HCT116 (cell line): ENCODE measurements at regions not wholly inside any gene's neighbourhood (a gene's known extent, or its start where the extent isn't known, plus 50 kb on each side); places are given as distances from the start of the nearest gene placed in this dataset.

Experiments used
- ATAC-seq: fragments of 200-7000 bp; cut with Tn5 transposase; 2 replicates; pipeline ENCODE4 v1.9.1; 2020; ENCODE audit warnings: mild to moderate bottlenecking, moderate library complexity
- BruUV-seq: library from RNA; stranded (reverse); fragments of 400-500 nt; replicated peaks from 2 replicates; lab custom pipeline; 2021; lab: Mats Ljungman, UMichigan
- CTCF ChIA-PET: fragments of 300-600 bp; sonication (Branson Sonifier 250); formaldehyde crosslinking; loops from one replicate; lab custom pipeline; 2021; ENCODE audit warnings: antibody characterized with exemption; lab: Charles Lee
- POLR2A ChIA-PET: fragments of 300-600, 350-600 bp; sonication (Branson Sonifier 250); formaldehyde crosslinking; loops from one replicate; lab custom pipeline; 2021; ENCODE audit warnings: antibody characterized with exemption; lab: Charles Lee
- RAD21 ChIA-PET, 2 experiments: fragments of 300-600 bp; sonication (Branson Sonifier 250); formaldehyde crosslinking; loops; one replicate each; lab custom pipeline; 2023; ENCODE audit warnings: low total read pairs in 2 of 2; ENCODE audit not compliant: uncharacterized antibody in 2 of 2, unreplicated experiment in 2 of 2, low non-redundant PET in 1 of 2; lab: Charles Lee
- DNase-seq: peaks from one replicate; pipeline ENCODE4 v3.0.0-alpha.2; 2010; ENCODE audit warnings: low read depth, low spot score
- H2AFZ ChIP-seq: fragments of 200-600 bp; shearing (Covaris generic), sonication (generic); 2 replicates; pipeline ENCODE4 v1.6.1; 2017; ENCODE audit warnings: low read depth, mixed run types, mixed read lengths, antibody characterized with exemption, low read length; ENCODE audit not compliant: poor library complexity, severe bottlenecking
- H3K27ac ChIP-seq: 2 replicates; pipeline ENCODE4 v1.5.1; 2012; ENCODE audit warnings: low read depth, low read length
- H3K27me3 ChIP-seq: fragments of 200-600 bp; sonication (generic); 2 replicates; pipeline ENCODE4 v1.6.1; 2016; ENCODE audit warnings: mixed run types, low read length, mixed read lengths; ENCODE audit not compliant: insufficient read depth
- H3K36me3 ChIP-seq, 2 experiments: fragments of 200-500 bp in 1 of 2; fragments of 200-600 bp in 1 of 2; sonication (Bioruptor generic) in 1 of 2; sonication (generic) in 1 of 2; 2 replicates each; pipeline versions ENCODE4 v1.5.1 to v1.6.1; 2014 to 2016; ENCODE audit warnings: low read length in 2 of 2, inconsistent platforms in 1 of 2, mixed read lengths in 1 of 2, mixed run types in 1 of 2; ENCODE audit not compliant: insufficient read depth in 2 of 2, control insufficient read depth in 1 of 2
- H3K4me1 ChIP-seq, 2 experiments: fragments of 200-600 bp in 1 of 2; sonication (generic) in 1 of 2; 2 replicates each; pipeline versions ENCODE4 v1.5.1 to v1.6.1; 2012 to 2017; ENCODE audit warnings: low read length in 2 of 2, inconsistent platforms in 1 of 2, mild to moderate bottlenecking in 1 of 2, mixed read lengths in 1 of 2, mixed run types in 1 of 2, moderate library complexity in 1 of 2; ENCODE audit not compliant: insufficient read depth in 2 of 2, control insufficient read depth in 1 of 2
- H3K4me2 ChIP-seq: fragments of 200-600 bp; sonication (generic); 2 replicates; pipeline ENCODE4 v1.6.1; 2017; ENCODE audit warnings: mixed run types, low read length, mixed read lengths
- H3K4me3 ChIP-seq, 2 experiments: fragments of 200-600 bp in 1 of 2; sonication (generic) in 1 of 2; replicated peaks in 1 of 2; 2 replicates each; pipeline ENCODE4 v1.5.1; 2011 to 2016; ENCODE audit warnings: low read length in 2 of 2, control low read depth in 1 of 2, low read depth in 1 of 2, mild to moderate bottlenecking in 1 of 2, mixed read lengths in 1 of 2, mixed run types in 1 of 2
- H3K79me2 ChIP-seq: fragments of 200-600 bp; sonication (generic); 2 replicates; pipeline ENCODE4 v1.6.1; 2017; ENCODE audit warnings: mild to moderate bottlenecking, mixed run types, low read length, moderate library complexity, mixed read lengths; ENCODE audit not compliant: insufficient read depth
- H3K9ac ChIP-seq: fragments of 200-600 bp; sonication (generic); 2 replicates; pipeline ENCODE4 v1.6.1; 2016; ENCODE audit warnings: low read length, mixed read lengths
- H3K9me2 ChIP-seq: fragments of 200-600 bp; sonication (generic), shearing (Covaris generic); 2 replicates; pipeline ENCODE4 v1.6.1; 2017; ENCODE audit warnings: mixed run types, mild to moderate bottlenecking, moderate library complexity; ENCODE audit not compliant: insufficient read depth
- H3K9me3 ChIP-seq, 2 experiments: fragments of 200-500 bp in 1 of 2; fragments of 200-600 bp in 1 of 2; sonication (Bioruptor generic) in 1 of 2; sonication (generic) in 1 of 2; 2 replicates each; pipeline ENCODE4 v1.6.1; 2014 to 2017; ENCODE audit warnings: low read length in 2 of 2, mixed read lengths in 2 of 2, inconsistent platforms in 1 of 2, low read depth in 1 of 2, mild to moderate bottlenecking in 1 of 2, mixed run types in 1 of 2, moderate library complexity in 1 of 2; ENCODE audit not compliant: control insufficient read depth in 1 of 2, insufficient read depth in 1 of 2
- H4K20me1 ChIP-seq: fragments of 200-600 bp; sonication (generic), shearing (Covaris generic); 2 replicates; pipeline ENCODE4 v1.6.1; 2017; ENCODE audit warnings: mixed run types, mild to moderate bottlenecking, moderate library complexity; ENCODE audit not compliant: insufficient read depth
- CBX3 ChIP-seq: IDR thresholded peaks from 2 replicates; pipeline ENCODE4 v1.6.1; 2012; ENCODE audit warnings: low read depth
- CTCF ChIP-seq, 3 experiments: fragments of 200-600 bp in 1 of 3; sonication (generic) in 1 of 3; IDR thresholded peaks in 2 of 3; conservative IDR thresholded peaks in 1 of 3; 2 replicates each; pipeline ENCODE4 v1.5.1; 2012 to 2017; ENCODE audit warnings: low read depth in 2 of 3, low read length in 2 of 3, antibody characterized with exemption in 1 of 3, borderline replicate concordance in 1 of 3, control low read depth in 1 of 3, mild to moderate bottlenecking in 1 of 3, mixed read lengths in 1 of 3, mixed run types in 1 of 3, moderate library complexity in 1 of 3; ENCODE audit not compliant: insufficient read depth in 1 of 3
- EGR1 ChIP-seq: IDR thresholded peaks from 2 replicates; pipeline ENCODE4 v1.6.1; 2012; ENCODE audit warnings: low read depth
- ELF1 ChIP-seq: IDR thresholded peaks from 2 replicates; pipeline ENCODE4 v1.6.1; 2012; ENCODE audit warnings: low read depth, borderline replicate concordance
- EZH2 ChIP-seq: fragments of 200-600 bp; sonication (generic); IDR thresholded peaks from 2 replicates; pipeline ENCODE4 v1.6.1; 2017; ENCODE audit warnings: antibody characterized with exemption, mixed run types
- EZH2phosphoT487 ChIP-seq: fragments of 200-600 bp; IDR thresholded peaks from 2 replicates; pipeline ENCODE4 v1.6.1; 2018; ENCODE audit warnings: antibody characterized with exemption, borderline replicate concordance
- FOSL1 ChIP-seq: IDR thresholded peaks from 2 replicates; pipeline ENCODE4 v1.6.1; 2012; ENCODE audit warnings: low read depth
- JUND ChIP-seq: IDR thresholded peaks from 2 replicates; pipeline ENCODE4 v1.6.1; 2012
- POLR2A ChIP-seq: IDR thresholded peaks from 2 replicates; pipeline ENCODE4 v1.7.0; 2011; ENCODE audit warnings: borderline replicate concordance; ENCODE audit not compliant: insufficient read depth, insufficient read length; ENCODE audit errors: extremely low read depth
- POLR2AphosphoS5 ChIP-seq: IDR thresholded peaks from 2 replicates; pipeline ENCODE4 v1.6.1; 2011; ENCODE audit warnings: mild to moderate bottlenecking, low read depth, low read length, moderate library complexity
- RAD21 ChIP-seq: IDR thresholded peaks from 2 replicates; pipeline ENCODE4 v1.6.1; 2012; ENCODE audit warnings: low read depth, mild to moderate bottlenecking
- REST ChIP-seq: IDR thresholded peaks from 2 replicates; pipeline ENCODE4 v1.6.1; 2012; ENCODE audit warnings: low read depth
- SP1 ChIP-seq: IDR thresholded peaks from 2 replicates; pipeline ENCODE4 v1.6.1; 2012; ENCODE audit warnings: low read depth
- SRF ChIP-seq: IDR thresholded peaks from 2 replicates; pipeline ENCODE4 v1.6.1; 2012; ENCODE audit warnings: low read depth
- TCF7L2 ChIP-seq: IDR thresholded peaks from 2 replicates; pipeline ENCODE4 v1.7.0; 2011; ENCODE audit warnings: borderline replicate concordance, inconsistent platforms; ENCODE audit not compliant: insufficient read depth, insufficient read length; ENCODE audit errors: extremely low read depth
- YY1 ChIP-seq: IDR thresholded peaks from 2 replicates; pipeline ENCODE4 v1.6.1; 2011; ENCODE audit warnings: low read length, low read depth, moderate library complexity, mild to moderate bottlenecking; ENCODE audit not compliant: insufficient replicate concordance; ENCODE audit errors: extremely low read depth
- ZBTB33 ChIP-seq: IDR thresholded peaks from 2 replicates; pipeline ENCODE4 v1.6.1; 2011; ENCODE audit warnings: mild to moderate bottlenecking, low read length, moderate library complexity; ENCODE audit not compliant: insufficient replicate concordance; ENCODE audit errors: extremely low read depth
- ZNF274 ChIP-seq: fragments of 200-500 bp; sonication (Bioruptor generic); IDR thresholded peaks from 2 replicates; pipeline ENCODE4 v1.6.1; 2014; ENCODE audit warnings: mild to moderate bottlenecking, low read depth, low read length, inconsistent platforms
- intact Hi-C: fragments of 100-400 bp; cut with micrococcal nuclease; formaldehyde crosslinking; loops from 2 replicates; pipeline ENCODE4 v1.10.0; 2022
- TF ChIP-seq, protein P1 (sequence below): IDR thresholded peaks from 2 replicates; pipeline ENCODE4 v1.6.1; 2012
- TF ChIP-seq, protein P2 (sequence below): IDR thresholded peaks from 2 replicates; pipeline ENCODE4 v1.6.1; 2012

DNA sequence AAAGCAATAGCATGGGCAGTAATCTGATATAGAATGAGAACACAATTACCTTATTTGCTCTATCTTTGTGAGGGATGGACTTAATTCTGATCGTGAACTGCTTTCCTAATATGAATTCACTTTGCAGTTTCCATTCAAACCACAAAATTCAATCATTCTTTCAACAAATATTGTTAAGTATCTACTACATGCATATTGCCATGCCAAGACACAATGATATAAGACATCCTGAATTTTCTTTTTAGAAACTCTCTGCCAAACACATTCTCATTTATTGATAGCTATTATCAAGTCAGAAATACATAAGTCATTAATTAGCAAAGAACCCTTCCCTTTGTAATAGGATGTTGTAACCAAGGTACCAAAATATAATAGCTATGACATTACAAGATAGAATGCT, 121.6 kb upstream of the TARS1 start:
- Histone ChIP-seq H3K36me3 (no peaks in the 10 kb centered on the region), H3K9me3 (no peaks in the 10 kb centered on the region), H3K27me3 (no peaks in the 10 kb centered on the region), H3K4me3 (no peak overlapping the region), H3K4me2 (no peak overlapping the region), H4K20me1 (no peaks in the 10 kb centered on the region), H3K4me1 (no peaks in the 10 kb centered on the region), H3K27ac (no peak overlapping the region), H3K9ac (no peak overlapping the region), H3K79me2 (no peaks in the 10 kb centered on the region), H3K9me2 (no peaks in the 10 kb centered on the region), H2AFZ (no peak overlapping the region)
- ChIA-PET CTCF (no interaction called here), RAD21 (no interaction called here), POLR2A (no interaction called here)
- TF ChIP-seq CBX3 (no peak), JUND (no peak), EZH2 (no peak), POLR2A (no peak), ZBTB33 (no peak), SRF (no peak), ZNF274 (no peak), SP1 (no peak), REST (no peak), POLR2AphosphoS5 (no peak), EZH2phosphoT487 (no peak), FOSL1 (no peak), RAD21 (no peak), EGR1 (no peak), ELF1 (no peak), YY1 (no peak), CTCF (IDR thresholded peaks at IDR 0.05 in 2 of 3, conservative IDR thresholded peaks at IDR 0.05 in 1 of 3; ENCODE audit: borderline replicate concordance in 1 of 3, insufficient read depth in 1 of 3, low read depth in 2 of 3, low read length in 2 of 3) (no peak), TCF7L2 (no peak)
- TF ChIP-seq, protein P1, sequence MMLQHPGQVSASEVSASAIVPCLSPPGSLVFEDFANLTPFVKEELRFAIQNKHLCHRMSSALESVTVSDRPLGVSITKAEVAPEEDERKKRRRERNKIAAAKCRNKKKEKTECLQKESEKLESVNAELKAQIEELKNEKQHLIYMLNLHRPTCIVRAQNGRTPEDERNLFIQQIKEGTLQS = no peak
- TF ChIP-seq, protein P2, sequence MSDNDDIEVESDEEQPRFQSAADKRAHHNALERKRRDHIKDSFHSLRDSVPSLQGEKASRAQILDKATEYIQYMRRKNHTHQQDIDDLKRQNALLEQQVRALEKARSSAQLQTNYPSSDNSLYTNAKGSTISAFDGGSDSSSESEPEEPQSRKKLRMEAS = no peak
- ATAC-seq (no peak), DNase-seq (no peak)
- intact Hi-C loops = no loop called here
- BruUV-seq = no TSS peak
